Vagina (tissue), 2 donors: ENCODE measurements at regions not wholly inside any gene's neighbourhood (a gene's known extent, or its start where the extent isn't known, plus 50 kb on each side); places are given as distances from the start of the nearest gene placed in this dataset.

ENCODE experiments used
- DNase-seq, 2 donors: peaks; one replicate each; pipeline ENCODE4 v3.0.0-alpha.2; 2017; ENCODE audit errors: extremely low spot score in 2 of 2
- H3K27ac ChIP-seq: fragments of 200-600 bp; sonication (generic); one replicate; pipeline ENCODE4 v1.5.1; 2019
- H3K27me3 ChIP-seq: fragments of 200-600 bp; sonication (generic); one replicate; pipeline ENCODE4 v1.5.1; 2019
- H3K36me3 ChIP-seq, 2 donors: fragments of 200-600 bp; sonication (generic); one replicate each; pipeline ENCODE4 v1.5.1; 2017 to 2019
- H3K4me1 ChIP-seq: fragments of 200-600 bp; sonication (generic); one replicate; pipeline ENCODE4 v1.5.1; 2019
- H3K4me3 ChIP-seq, 2 donors: fragments of 200-600 bp; sonication (generic); 1 replicate in 1 of 2; 2 replicates in 1 of 2; pipeline ENCODE4 v1.5.1; 2016 to 2019
- H3K9me3 ChIP-seq: fragments of 200-600 bp; sonication (generic); one replicate; pipeline ENCODE4 v1.5.1; 2019
- POLR2A ChIP-seq, 2 donors: fragments of 450-650 bp; IDR thresholded peaks; one replicate each; pipeline ENCODE4 v1.6.1; 2017; ENCODE audit warnings: antibody characterized with exemption in 2 of 2, mild to moderate bottlenecking in 2 of 2, moderate library complexity in 2 of 2
- POLR2AphosphoS5 ChIP-seq, 2 donors: sonication (generic); formaldehyde crosslinking; IDR thresholded peaks; one replicate each; pipeline ENCODE4 v1.9.0; 2017; ENCODE audit warnings: antibody characterized with exemption in 2 of 2, mild to moderate bottlenecking in 2 of 2, low read depth in 1 of 2; ENCODE audit not compliant: insufficient read depth in 1 of 2
- intact Hi-C: fragments of 100-400 bp; cut with DNase I; formaldehyde crosslinking; loops from one replicate; pipeline ENCODE4 v1.15.1; 2023
- TF ChIP-seq, protein P1 (sequence below), 3 experiments: fragments of 450-650 bp in 2 of 3; fragments of 200-600 bp in 1 of 3; sonication (generic) in 1 of 3; IDR thresholded peaks; one replicate each; pipeline ENCODE4 v1.5.1; 2017 to 2019; ENCODE audit warnings: antibody characterized with exemption in 3 of 3, mild to moderate bottlenecking in 2 of 3, moderate library complexity in 2 of 3

DNA sequence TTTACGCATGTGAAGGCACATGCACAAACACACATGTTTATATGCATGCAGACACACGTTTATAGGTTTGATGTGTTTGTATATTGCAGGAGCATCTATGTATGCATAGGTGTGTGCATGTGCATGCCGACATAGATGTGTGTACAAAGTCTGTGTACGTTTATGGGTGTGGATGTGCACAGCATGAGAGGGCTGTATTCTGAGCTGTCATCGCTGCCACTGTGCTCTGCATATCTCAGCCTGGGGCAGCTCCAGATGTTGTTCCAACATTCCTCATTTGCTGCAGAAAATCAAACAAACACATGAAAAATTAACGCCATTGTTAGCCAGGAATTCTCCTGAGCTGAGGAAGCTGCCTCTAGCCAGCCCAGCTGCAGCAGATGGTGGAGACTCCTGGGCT is 132.3 kb upstream of the CSF3R start:
- Histone ChIP-seq H3K4me1 (no peaks in the 10 kb centered on the region), H3K36me3 (no peaks in the 10 kb centered on the region), H3K27me3 (no peaks in the 10 kb centered on the region), H3K9me3 (no peaks in the 10 kb centered on the region), H3K4me3 (no peak overlapping the region), H3K27ac (no peak overlapping the region)
- intact Hi-C loops, result no loop called here
- no peak for DNase-seq
- TF ChIP-seq POLR2A (IDR thresholded peaks at IDR 0.05), result no peak
- no peak for TF ChIP-seq POLR2AphosphoS5 (IDR thresholded peaks at IDR 0.05; ENCODE audit: insufficient read depth in 1 of 2, low read depth in 1 of 2)
- TF ChIP-seq, protein P1, sequence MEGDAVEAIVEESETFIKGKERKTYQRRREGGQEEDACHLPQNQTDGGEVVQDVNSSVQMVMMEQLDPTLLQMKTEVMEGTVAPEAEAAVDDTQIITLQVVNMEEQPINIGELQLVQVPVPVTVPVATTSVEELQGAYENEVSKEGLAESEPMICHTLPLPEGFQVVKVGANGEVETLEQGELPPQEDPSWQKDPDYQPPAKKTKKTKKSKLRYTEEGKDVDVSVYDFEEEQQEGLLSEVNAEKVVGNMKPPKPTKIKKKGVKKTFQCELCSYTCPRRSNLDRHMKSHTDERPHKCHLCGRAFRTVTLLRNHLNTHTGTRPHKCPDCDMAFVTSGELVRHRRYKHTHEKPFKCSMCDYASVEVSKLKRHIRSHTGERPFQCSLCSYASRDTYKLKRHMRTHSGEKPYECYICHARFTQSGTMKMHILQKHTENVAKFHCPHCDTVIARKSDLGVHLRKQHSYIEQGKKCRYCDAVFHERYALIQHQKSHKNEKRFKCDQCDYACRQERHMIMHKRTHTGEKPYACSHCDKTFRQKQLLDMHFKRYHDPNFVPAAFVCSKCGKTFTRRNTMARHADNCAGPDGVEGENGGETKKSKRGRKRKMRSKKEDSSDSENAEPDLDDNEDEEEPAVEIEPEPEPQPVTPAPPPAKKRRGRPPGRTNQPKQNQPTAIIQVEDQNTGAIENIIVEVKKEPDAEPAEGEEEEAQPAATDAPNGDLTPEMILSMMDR (IDR thresholded peaks at IDR 0.05), result no peak

GRCh38 chr1:36614571-36614970 is 131.9 kb upstream of the CSF3R start:
- no peaks in the 10 kb centered on the region for H3K4me1 ChIP-seq
- H3K9me3 ChIP-seq, result no peaks in the 10 kb centered on the region
- DNase-seq, result no peak
- no peak overlapping the region for H3K4me3 ChIP-seq
- no peaks in the 10 kb centered on the region for H3K27me3 ChIP-seq
- TF ChIP-seq, protein P1 (IDR thresholded peaks at IDR 0.05), result no peak
- no peak for TF ChIP-seq POLR2AphosphoS5 (IDR thresholded peaks at IDR 0.05; ENCODE audit: insufficient read depth in 1 of 2, low read depth in 1 of 2)
- TF ChIP-seq POLR2A (IDR thresholded peaks at IDR 0.05), result no peak
- intact Hi-C loops, result no loop called here
- no peak overlapping the region for H3K27ac ChIP-seq
- no peaks in the 10 kb centered on the region for H3K36me3 ChIP-seq

- no peak overlapping the region for H3K4me3 ChIP-seq
- no peaks in the 10 kb centered on the region for H3K9me3 ChIP-seq
- no peaks in the 10 kb centered on the region for H3K27me3 ChIP-seq
- H3K4me1 ChIP-seq, result no peaks in the 10 kb centered on the region
- no peaks in the 10 kb centered on the region for H3K36me3 ChIP-seq
- H3K27ac ChIP-seq, result no peak overlapping the region
- TF ChIP-seq, protein P1 (IDR thresholded peaks at IDR 0.05), result no peak
- TF ChIP-seq POLR2AphosphoS5 (IDR thresholded peaks at IDR 0.05; ENCODE audit: insufficient read depth in 1 of 2, low read depth in 1 of 2) (no peak), POLR2A (IDR thresholded peaks at IDR 0.05) (no peak)
- intact Hi-C loops, result no loop called here
- no peak for DNase-seq
Measured at GRCh38 chr1:36613721-36614120, 131.0 kb upstream of the CSF3R start.

DNA sequence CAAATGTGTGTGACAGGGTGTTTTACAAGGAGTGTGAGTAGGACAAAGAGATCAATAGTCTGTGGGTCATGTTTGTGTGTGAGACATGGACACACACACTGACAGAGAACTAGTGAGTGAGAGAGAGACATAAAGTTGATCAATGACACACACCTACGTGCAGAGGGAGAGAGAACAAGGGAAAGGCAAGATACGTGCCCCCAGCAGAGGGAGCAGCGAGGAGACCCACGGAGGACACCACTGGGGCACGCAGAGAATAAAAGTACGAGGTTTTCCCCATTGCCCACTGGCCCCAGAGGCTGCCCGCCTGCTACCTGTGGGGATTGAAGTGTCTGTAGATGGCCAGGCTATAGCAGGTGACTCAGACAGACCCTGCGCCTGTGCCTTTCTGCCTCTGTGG is 130.2 kb upstream of the CSF3R start:
- no peak overlapping the region for H3K27ac ChIP-seq
- DNase-seq, result no peak
- no peaks in the 10 kb centered on the region for H3K36me3 ChIP-seq
- intact Hi-C loops, result no loop called here
- H3K9me3 ChIP-seq, result no peaks in the 10 kb centered on the region
- TF ChIP-seq, protein P1 (IDR thresholded peaks at IDR 0.05), result no peak
- TF ChIP-seq POLR2A (IDR thresholded peaks at IDR 0.05) (no peak), POLR2AphosphoS5 (IDR thresholded peaks at IDR 0.05; ENCODE audit: insufficient read depth in 1 of 2, low read depth in 1 of 2) (no peak)
- no peaks in the 10 kb centered on the region for H3K4me1 ChIP-seq
- no peaks in the 10 kb centered on the region for H3K27me3 ChIP-seq
- no peak overlapping the region for H3K4me3 ChIP-seq

DNA sequence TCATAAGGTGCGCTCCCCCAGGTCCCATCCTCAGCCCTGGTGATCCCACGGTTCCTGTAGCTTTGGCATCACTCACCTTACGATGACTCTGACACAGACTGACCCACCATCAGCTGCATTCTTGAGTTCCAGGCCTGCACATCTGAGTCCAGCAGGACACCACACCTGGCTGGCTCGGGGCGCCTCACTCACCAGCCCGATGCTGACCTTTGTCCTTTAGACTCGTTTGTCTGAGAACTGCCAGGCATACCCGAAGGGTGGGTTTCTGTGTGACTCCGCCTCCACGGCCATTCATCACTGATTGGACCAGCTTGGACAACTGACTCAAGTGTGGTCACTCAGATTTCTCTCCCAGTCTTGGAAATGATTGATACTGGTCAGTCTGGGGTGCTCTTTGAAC is 129.4 kb upstream of the CSF3R start:
- Histone ChIP-seq H3K36me3 (no peaks in the 10 kb centered on the region), H3K4me1 (no peaks in the 10 kb centered on the region), H3K27me3 (no peaks in the 10 kb centered on the region), H3K4me3 (no peak overlapping the region), H3K9me3 (no peaks in the 10 kb centered on the region), H3K27ac (no peak overlapping the region)
- intact Hi-C loops, result no loop called here
- TF ChIP-seq POLR2A (IDR thresholded peaks at IDR 0.05) (no peak), POLR2AphosphoS5 (IDR thresholded peaks at IDR 0.05; ENCODE audit: insufficient read depth in 1 of 2, low read depth in 1 of 2) (no peak)
- TF ChIP-seq, protein P1 (IDR thresholded peaks at IDR 0.05), result no peak
- no peak for DNase-seq
